ENCODE measurements at regions not wholly inside any gene's neighbourhood (a gene's known extent, or its start where the extent isn't known, plus 50 kb on each side); places are given as distances from the start of the nearest gene placed in this dataset.

GRCh38 chr4:124806403-124806802 lies 93.9 kb upstream of the ANKRD50 start:
- in situ Hi-C loops (cut with MboI; ENCODE audit: low pct_unique_long_range_greater_than_20kb, low sequenced_read_pairs, unreplicated experiment): no loop called here
- DNase-seq (ENCODE audit: low spot score): no peak
- no peak for TF ChIP-seq CTCF (IDR thresholded peaks at IDR 0.05; ENCODE audit: extremely low read depth, insufficient read depth, missing control alignments)

- in situ Hi-C loops (cut with MboI; ENCODE audit: low pct_unique_long_range_greater_than_20kb, low sequenced_read_pairs, unreplicated experiment): no loop called here
- TF ChIP-seq CTCF (IDR thresholded peaks at IDR 0.05; ENCODE audit: extremely low read depth, insufficient read depth, missing control alignments): no peak
- no peak for DNase-seq (ENCODE audit: low spot score)
These were observed 92.1 kb upstream of the ANKRD50 start for GRCh38 chr4:124804584-124804983.

GRCh38 chr4:124804041-124804440 lies 91.5 kb upstream of the ANKRD50 start:
- no peak for DNase-seq (ENCODE audit: low spot score)
- in situ Hi-C loops (cut with MboI; ENCODE audit: low pct_unique_long_range_greater_than_20kb, low sequenced_read_pairs, unreplicated experiment): no loop called here
- TF ChIP-seq CTCF (IDR thresholded peaks at IDR 0.05; ENCODE audit: extremely low read depth, insufficient read depth, missing control alignments): no peak

- in situ Hi-C loops (cut with MboI; ENCODE audit: low pct_unique_long_range_greater_than_20kb, low sequenced_read_pairs, unreplicated experiment): no loop called here
- TF ChIP-seq CTCF (IDR thresholded peaks at IDR 0.05; ENCODE audit: extremely low read depth, insufficient read depth, missing control alignments): no peak
- no peak for DNase-seq (ENCODE audit: low spot score)
These were observed 91.1 kb upstream of the ANKRD50 start for GRCh38 chr4:124803641-124804040.

- in situ Hi-C loops (cut with MboI; ENCODE audit: low pct_unique_long_range_greater_than_20kb, low sequenced_read_pairs, unreplicated experiment): no loop called here
- DNase-seq (ENCODE audit: low spot score): no peak
- no peak for TF ChIP-seq CTCF (IDR thresholded peaks at IDR 0.05; ENCODE audit: extremely low read depth, insufficient read depth, missing control alignments)
These were observed 90.5 kb upstream of the ANKRD50 start for GRCh38 chr4:124803026-124803425.

- no peak for DNase-seq (ENCODE audit: low spot score)
- TF ChIP-seq CTCF (IDR thresholded peaks at IDR 0.05; ENCODE audit: extremely low read depth, insufficient read depth, missing control alignments): no peak
- in situ Hi-C loops (cut with MboI; ENCODE audit: low pct_unique_long_range_greater_than_20kb, low sequenced_read_pairs, unreplicated experiment): no loop called here
These were observed 84.7 kb upstream of the ANKRD50 start for GRCh38 chr4:124797223-124797622.

- in situ Hi-C loops (cut with MboI; ENCODE audit: low pct_unique_long_range_greater_than_20kb, low sequenced_read_pairs, unreplicated experiment): no loop called here
- no peak for DNase-seq (ENCODE audit: low spot score)
- TF ChIP-seq CTCF (IDR thresholded peaks at IDR 0.05; ENCODE audit: extremely low read depth, insufficient read depth, missing control alignments): no peak
These were observed 77.9 kb upstream of the ANKRD50 start for GRCh38 chr4:124790471-124790870.
